SHP77 treated with DMSO at 0.1 percent for 48 hours (cell line): ENCODE measurements at regions not wholly inside any gene's neighbourhood (a gene's known extent, or its start where the extent isn't known, plus 50 kb on each side); places are given as distances from the start of the nearest gene placed in this dataset.

ENCODE experiments used
- DNase-seq: peaks from one replicate; lab custom pipeline; 2025; lab: John Stamatoyannopoulos, UW

DNA sequence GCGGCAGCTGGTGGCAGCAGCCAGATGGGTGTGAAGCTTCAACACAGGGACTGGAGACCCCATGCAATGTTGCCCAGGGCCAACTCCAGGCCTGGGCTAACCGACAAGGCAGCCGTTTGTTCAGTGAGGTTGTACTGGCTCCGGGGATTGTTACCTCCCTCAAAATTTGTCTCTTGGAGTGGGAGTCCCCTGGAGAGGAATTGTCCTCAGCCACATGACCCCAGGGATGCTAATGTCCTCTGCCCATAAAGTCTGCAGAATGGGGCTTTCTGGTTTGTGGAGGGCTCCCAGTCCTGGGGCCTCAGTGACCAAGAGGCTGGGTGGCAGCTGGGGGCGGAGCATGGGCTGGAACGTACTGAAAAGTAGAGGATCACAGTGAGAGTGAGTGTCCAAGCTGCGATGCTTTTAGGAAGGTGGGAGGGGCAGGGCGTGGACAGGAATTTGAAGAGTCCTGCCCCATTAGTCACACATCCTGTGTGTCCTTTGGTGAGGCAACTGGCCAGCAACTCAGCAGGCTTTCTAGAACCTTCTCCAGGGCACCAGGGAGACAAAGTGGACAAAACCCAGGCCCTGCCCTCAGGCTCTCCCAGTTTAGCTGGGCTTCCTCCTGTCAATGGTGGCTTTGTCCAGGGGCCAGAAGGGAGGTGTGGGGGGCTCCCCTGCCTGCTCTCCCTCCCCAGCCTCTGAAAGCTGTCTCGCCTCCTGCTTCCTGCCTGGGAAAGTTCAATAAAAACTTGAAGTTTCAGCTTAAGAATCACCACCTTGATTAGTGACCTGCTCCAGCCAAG lies 114.0 kb downstream of the NSG2 start:
- DNase-seq: no peak

DNA sequence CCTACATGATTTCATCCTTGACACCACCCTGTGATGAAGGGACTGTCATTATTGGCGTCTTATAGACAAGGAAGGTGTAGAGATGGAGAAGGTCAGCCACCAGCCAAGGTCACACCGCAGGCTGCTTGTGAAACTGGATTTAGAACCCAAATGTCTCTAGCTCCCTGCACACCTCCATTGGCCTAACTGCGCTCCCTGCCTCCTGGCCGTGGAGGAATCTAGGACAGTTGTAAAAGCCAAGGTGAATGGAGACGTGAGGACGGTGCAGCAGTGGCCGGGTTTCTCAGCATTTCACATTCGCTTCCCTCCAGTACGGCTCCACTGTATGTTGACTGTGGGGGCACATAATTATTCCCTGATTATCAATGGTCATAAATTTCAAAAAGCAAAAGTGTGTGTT lies 119.9 kb downstream of the NSG2 start:
- no peak for DNase-seq

GRCh38 chr5:174166231-174167079 lies 120.9 kb downstream of the NSG2 start:
- DNase-seq: no peak

DNA sequence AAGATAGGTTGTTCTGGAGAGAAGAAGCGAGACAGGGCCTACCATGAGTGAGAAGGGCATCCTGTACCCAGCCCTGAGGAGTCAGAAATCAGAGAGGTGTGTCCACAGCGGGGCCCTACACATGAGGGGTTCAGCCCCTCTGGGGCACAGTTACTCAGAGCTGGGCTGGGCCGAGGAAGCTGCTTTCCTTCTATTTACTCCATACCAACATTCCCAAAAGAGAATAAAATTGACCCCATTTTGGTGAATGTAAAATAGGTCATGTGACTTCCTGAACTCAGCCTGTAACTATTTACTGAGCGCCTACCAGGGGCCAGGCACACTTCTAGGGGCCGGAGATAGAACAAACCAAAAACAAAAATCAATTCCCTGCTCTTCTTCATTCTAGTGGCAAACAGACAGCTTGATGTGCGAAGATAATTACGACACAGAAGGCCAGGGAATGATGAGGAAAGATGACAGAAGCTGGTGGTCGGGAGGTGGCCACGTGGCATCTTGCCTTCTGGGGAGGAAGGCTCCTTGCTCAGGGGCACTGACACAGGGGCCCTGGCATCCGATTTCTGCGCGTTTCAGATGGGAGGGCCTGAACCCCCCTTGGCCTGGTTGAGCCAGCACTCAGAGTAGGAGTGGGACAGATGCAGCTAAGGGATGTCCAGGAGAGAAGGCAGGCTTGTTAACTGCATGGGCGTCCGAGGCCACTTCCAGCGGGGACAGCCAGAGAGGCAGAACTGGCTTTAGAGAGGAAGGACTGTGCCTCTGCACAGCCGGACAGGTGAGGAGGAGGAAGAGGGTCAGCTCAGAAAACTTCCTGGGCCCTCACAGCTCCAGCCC lies 121.8 kb downstream of the NSG2 start:
- no peak for DNase-seq

DNA sequence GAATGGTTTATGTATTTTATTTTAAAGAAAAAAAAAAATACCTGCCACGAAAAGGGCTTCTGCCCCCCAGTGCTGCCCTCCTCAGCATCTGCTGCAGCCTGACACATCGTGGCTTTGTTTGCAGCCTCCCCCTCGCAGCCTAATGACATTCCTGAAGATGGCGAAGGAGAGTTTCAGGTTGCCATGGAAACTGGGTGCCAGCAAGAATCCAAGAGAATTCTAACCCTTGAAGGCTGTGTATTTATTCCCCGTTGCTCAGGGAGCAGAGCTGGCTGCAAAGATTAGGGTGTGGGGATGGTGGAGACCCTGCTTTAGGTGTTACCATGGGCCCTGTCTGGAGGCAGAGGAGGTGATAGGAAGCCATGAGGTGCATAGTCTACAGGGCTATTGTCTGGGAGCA lies 126.6 kb downstream of the NSG2 start:
- no peak for DNase-seq

- no peak for DNase-seq
These were observed 127.1 kb downstream of the NSG2 start for GRCh38 chr5:174172566-174172965.

- no peak for DNase-seq
These were observed 128.3 kb downstream of the NSG2 start for GRCh38 chr5:174173766-174174165.

- no peak for DNase-seq
These were observed 130.3 kb downstream of the NSG2 start for GRCh38 chr5:174175716-174176268.

DNA sequence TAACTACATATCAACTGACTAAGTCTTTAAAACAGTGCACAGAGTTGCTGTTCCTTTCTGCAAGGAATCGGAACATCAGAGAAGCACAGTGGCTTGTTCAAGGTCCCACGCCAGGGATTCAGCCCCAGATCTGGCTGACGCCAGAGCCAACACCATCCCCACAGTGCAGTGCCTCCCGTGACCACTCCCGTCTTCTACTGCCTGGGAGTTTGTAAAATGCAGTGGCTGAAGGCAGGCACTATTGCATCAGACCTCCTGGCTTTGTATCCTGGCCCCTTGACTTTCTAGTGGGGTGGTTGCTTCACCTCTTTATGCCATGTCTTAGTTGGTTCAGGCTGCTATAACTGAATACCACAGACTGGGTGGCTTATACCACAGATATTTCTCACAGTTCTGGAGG lies 131.0 kb downstream of the NSG2 start:
- DNase-seq: no peak

- DNase-seq: no peak
These were observed 132.0 kb downstream of the NSG2 start for GRCh38 chr5:174177531-174177930.

GRCh38 chr5:174177976-174178605 lies 132.6 kb downstream of the NSG2 start:
- DNase-seq: no peak

DNA sequence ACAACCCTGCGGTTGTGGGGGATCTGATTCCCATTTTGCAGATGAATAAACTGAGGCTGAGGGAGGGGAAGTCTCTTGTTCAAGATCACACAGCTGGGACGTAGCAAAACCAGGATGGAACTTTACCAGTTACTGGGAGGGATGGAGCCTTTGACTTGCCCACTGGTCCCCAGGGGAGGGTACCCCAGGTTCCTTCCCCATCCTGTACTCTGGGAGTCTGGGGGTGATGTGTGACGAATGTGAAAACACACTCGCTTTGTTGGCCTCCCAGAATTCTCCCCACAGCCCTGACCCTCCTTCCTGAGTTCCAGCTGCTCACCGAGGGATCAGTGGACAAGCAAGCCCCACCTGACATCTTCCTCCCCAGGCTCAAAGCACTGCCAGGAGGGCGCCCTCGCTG lies 135.1 kb downstream of the NSG2 start:
- no peak for DNase-seq

DNA sequence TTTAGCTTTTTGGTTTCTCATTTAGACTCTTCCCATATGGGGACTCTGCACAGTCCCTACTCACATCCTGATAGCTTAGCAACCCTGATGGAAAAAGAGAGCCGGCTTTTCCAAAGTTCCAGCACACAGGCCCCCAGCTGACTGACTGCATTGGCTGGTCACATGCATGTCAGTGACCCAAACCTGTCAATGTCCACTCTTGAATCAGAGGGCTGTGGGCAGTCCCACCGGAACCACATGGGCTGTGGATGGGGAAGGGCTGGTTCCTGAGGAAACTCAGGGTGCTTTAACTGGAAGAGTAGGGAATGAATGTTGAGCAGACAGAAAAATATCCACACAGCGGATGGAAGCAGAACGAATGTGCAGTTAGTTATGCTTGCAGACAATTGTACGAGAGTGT lies 136.6 kb downstream of the NSG2 start:
- no peak for DNase-seq

DNA sequence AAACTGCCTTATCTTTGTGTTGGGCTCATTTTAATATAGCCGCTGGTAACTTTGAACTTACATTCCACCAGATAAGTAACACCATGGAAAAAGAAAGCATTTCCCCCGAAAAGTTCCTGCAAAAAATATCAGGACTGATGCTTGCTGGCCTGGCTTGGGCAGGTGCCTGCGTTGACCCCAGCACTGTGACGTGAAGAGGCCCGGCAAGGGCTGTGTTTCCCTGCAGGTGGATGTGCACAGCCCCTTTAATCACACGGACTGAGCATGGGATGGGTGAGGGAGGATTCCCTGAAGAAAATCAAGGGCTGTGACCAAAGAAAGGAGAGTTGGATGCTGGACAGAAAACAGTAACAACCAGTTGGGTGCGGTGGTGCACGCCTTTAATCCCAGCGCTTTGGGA lies 138.2 kb downstream of the NSG2 start:
- DNase-seq: no peak

GRCh38 chr5:174185506-174185905 lies 140.0 kb downstream of the NSG2 start:
- no peak for DNase-seq

DNA sequence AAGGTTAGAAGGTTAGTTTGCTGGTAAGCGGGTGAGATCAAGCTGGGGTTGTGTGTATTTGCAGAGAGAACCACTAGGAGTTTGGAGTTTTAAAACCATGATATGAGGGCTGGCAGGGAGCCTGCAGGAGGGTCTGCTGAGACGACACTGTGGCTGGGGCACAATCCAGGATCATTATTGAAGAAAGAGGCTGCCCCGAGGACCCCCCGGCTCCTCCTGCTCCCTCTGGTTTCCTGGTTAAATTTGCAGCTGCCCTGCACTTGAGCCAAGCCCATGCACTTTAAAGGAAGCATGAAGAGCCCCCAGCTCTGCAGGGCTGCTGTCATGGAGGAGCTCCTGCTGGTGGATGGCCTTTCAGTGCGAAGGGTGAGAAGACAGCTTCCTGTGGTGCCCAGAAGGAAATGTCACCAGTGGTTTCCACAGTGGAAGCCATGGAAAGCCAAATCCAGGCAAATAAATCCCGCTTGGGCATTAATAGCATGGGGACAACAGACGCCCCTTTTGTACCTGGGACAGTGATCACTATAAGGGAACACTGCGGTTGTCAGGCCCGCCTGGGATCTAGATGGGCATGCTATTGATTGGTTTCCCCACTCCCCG lies 140.7 kb downstream of the NSG2 start:
- DNase-seq: no peak

DNA sequence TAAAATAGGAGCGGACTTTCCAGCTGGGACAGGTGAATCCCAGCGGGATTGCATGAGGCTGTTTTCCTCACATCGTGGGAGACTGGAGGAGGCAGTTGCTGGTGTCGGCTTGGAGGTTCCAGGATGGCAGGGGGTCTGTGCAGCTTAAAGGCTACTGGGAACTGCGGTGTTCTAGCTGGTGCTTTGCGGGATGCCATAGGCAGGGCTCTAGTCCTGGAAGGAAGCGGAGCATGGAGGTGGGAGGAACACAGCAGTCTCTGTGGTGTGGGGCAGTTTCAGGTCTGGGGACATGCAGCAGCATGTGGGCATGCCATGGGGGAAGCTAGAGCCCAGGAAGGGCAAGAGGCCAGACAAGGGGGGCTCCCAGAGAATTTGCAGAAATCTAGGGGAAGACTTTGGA lies 141.5 kb downstream of the NSG2 start:
- DNase-seq: no peak

DNA sequence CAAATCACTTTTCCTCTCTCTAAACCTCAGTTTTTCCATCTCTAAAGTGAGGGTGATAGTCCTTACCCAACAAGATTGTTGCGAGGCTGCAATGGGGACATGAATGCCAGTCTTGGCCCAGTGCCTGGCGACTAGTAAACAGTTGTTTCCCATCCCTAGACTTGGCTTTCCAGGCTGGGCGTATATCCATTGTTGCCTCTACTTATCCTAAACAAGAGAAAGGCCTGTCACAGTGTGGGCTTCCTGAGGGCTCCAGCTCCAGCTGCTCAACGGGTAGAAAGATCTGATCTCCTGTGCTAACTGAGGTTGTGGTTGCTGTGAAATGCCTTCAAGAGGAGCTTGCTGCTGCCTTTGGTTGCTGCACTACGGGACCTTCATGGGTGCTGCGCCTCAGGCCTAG lies 142.0 kb downstream of the NSG2 start:
- no peak for DNase-seq

DNA sequence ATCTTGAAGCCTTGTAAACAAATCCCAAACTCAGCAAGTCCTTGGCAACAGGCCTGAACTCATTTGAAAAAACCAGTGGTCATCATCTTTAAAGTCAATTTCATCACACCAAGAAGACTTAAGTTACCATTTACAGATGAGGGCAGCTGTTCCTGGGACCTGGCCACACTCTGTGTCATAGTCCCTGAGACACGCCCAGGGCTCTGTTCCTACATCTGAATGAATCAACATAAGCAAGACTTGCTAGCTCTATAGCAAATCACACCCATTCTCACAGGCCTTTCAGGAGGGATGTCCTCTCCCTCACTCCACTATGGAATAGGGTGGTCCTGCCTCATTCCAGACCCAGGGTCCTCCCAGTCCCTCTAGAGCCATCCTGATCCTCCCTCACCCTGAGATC lies 142.8 kb downstream of the NSG2 start:
- DNase-seq: no peak

DNA sequence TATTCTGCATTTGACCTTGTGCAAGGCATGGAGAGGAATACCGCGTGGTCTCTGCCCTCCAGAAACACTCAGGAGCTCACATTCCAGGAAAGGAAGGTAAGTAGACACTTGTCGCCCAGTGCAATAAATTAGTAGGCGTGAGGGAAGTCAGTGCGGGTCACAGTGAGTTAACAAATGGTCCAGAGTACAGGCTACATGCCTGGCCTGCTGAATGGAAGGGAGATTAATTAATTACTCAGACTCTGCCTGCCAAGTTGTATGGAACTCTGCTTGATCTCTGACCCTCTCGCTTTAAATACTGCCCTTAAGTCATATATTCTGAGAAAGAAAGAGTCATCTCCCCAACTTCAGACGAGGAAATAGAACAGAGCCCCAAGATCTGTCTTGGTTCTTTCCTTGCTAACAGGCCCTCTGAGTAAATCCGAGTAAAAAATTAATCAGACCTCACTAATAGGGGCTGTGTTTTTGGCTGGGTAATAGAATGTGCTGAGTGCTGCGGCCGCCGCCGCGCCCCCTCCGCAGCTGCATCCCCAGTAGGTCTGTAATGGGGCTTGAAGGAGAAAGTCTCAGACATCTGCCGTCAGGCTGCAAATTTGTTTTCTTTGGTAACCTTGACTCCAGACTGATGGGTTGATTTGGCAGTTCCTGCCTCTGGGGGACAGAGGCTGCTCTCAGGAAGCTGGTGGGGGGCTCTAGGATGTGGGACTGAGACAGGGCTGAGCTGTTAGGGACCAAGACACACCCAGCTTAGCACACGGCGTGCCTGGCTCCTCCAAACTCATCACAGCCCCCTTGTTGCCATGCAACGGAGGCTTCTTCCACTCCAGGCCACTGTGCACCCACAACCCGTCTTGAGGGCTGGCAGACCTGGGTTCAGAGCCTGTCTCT lies 144.4 kb downstream of the NSG2 start:
- no peak for DNase-seq
